22Rv1 (cell line): ENCODE measurements at regions not wholly inside any gene's neighbourhood (a gene's known extent, or its start where the extent isn't known, plus 50 kb on each side); places are given as distances from the start of the nearest gene placed in this dataset.

Experiments used
- H3K27ac ChIP-seq: fragments of 450-650 bp; 2 replicates; pipeline ENCODE4 v1.5.1; 2017
- CTCF ChIP-seq: fragments of 450-650 bp; IDR thresholded peaks from 2 replicates; pipeline ENCODE4 v1.5.1; 2017; ENCODE audit warnings: mild to moderate bottlenecking
- ZFX ChIP-seq: fragments of 450-650 bp; IDR thresholded peaks from 2 replicates; pipeline ENCODE4 v1.6.1; 2017; ENCODE audit warnings: antibody characterized with exemption, borderline replicate concordance

DNA sequence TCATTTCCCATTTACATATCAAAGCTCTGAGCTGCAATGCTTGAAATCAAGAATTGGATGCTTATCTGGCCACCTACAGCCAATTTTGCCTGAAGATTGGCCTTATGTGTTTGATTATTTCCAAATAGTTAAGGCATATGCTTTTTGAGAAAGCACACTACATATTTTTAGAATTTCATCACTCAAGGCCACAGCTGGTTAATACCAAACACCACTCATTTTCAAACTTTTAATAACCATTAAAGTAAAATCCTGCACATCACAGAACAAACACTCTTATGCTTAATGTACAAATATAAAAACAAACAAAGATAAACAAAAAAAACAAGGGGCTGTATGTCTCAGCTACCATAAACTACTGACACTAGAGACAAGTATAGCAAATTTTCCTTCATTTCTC lies 96.9 kb upstream of the HMGCLL1 start:
- no peak overlapping the region for H3K27ac ChIP-seq

DNA sequence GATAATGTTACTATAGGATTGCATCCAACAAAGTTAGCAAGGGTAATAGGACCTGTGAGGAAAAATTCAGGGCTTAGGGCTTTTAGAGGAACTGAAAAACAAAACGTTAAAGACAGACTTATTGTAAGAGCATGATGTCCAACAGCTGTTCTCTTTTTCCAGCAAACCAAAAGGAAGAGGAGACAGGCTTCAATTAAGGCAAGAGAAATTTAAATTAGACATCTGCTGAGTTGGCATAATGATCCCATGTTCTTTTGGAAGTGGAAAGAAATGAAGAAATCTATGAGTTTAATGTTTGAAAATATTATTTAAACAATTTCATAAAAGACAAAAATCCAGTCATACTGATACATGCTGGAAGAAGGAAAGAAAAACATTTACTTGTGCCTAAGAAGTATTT lies 95.7 kb upstream of the HMGCLL1 start:
- no peak overlapping the region for H3K27ac ChIP-seq
- TF ChIP-seq CTCF (no peak), ZFX (no peak)

More for the DNA sequence above, 96.9 kb upstream of the HMGCLL1 start:
- TF ChIP-seq CTCF = no peak
- TF ChIP-seq ZFX = no peak

DNA sequence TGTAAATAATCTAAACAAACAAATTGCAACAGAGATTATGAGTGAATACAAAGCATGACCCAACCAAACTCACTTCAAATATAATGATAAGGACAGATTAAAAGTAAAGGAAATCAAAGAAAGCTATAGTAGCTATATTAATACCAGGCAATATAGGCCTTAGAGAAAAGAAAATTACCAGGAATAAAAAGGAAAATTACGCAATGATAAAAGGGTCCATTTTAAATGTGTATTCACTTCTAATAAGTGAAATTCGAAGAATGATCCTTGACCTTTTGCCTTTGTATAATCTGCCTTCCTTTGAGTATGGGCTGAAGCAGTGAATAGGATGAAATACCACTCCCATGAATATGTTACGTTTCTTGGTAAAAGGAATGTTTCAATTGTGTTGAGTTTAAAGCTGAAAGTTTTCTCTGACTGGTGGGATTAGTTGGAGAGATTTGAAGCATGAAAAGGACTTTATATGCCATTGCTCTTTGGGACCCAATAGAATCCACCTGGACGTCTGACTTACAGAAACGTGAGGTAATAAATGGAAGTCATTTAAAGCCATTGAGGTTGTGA lies 91.9 kb upstream of the HMGCLL1 start:
- no peak overlapping the region for H3K27ac ChIP-seq

GRCh38 chr6:55669028-55669427 lies 90.0 kb upstream of the HMGCLL1 start:
- H3K27ac ChIP-seq = no peak overlapping the region
- TF ChIP-seq ZFX (no peak), CTCF (no peak)

More for the DNA sequence above, 91.9 kb upstream of the HMGCLL1 start:
- no peak for TF ChIP-seq CTCF
- TF ChIP-seq ZFX = no peak

GRCh38 chr6:55668591-55668990 lies 89.6 kb upstream of the HMGCLL1 start:
- TF ChIP-seq CTCF (no peak), ZFX (no peak)
- no peak overlapping the region for H3K27ac ChIP-seq

DNA sequence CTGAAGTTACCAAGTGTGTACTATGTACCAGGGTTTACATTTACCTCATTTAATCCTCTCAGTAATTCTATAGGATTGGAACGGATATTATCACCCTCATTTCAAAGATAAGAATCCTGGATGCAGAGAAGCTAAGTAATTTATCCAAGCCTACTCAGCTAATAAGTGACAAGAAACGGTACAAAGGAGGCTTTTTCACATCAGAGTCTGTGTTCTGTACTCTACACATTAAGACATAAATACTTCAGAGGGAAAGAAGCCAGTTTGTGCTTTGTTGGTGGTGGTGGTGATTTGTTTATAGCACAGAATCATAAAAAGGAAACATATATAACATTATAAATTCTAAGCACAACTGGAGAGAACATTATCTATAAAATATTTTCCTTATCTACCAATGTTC lies 88.3 kb upstream of the HMGCLL1 start:
- TF ChIP-seq CTCF = no peak
- no peak for TF ChIP-seq ZFX
- H3K27ac ChIP-seq = no peak overlapping the region

DNA sequence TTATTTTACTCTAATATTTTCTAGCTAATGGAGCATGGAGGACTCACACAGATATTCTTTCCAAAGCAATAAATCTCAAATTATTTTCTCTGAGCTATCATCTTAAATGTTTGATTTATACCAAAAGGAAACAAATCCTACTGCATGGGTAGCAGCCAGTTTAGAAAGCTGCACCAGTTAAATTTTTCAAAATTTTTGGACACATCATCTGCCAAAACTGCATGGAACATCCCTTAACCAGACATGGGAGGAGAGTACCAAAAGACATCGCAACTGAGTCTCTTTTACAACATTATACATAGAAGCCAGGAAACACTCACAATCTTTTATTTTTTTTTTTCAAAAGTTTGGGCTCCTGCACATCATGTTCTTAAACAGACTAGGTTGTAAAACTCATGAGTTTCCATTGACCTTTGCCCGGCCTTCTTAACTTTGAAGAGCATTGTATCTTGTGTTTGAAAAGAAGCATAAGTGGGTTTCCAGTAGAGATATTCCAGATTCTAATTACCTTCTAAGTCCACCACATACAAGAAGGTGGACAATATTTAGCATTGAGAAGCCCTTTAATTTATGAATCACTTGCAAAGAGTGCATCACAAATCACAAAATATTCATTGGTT lies 87.7 kb upstream of the HMGCLL1 start:
- H3K27ac ChIP-seq = no peak overlapping the region
- TF ChIP-seq CTCF (no peak), ZFX (no peak)
